Stimulated activated CD8-positive, alpha-beta memory T cell treated with anti-CD3 and anti-CD28 coated beads, Interleukin-15, amount 100 ng/mL, for 1 hour (primary cell): ENCODE measurements at regions not wholly inside any gene's neighbourhood (a gene's known extent, or its start where the extent isn't known, plus 50 kb on each side); places are given as distances from the start of the nearest gene placed in this dataset.

ENCODE experiments used
- DNase-seq: peaks from one replicate; pipeline ENCODE4 v3.0.0-alpha.2; 2020; ENCODE audit warnings: low read depth

DNA sequence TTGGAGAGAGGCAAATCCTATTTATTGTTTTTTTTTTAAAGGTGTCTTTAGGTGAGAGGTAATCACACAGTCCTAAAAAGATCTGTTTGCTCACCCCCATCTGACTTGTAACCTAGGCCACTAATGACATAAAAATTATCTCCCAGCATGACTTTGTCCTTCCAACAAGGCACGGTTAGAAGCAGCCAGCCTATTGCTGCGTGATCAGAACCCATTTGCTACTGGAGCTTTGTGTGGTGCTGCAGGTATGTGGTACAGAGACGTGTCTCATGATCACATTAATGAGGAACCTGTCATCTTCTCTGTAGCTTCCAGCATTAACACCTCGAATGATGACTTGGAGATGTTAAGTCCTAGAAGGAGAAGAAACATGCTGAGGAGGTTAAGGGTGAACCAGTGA is 555.8 kb upstream of the TLE4 start:
- DNase-seq: no peak

DNA sequence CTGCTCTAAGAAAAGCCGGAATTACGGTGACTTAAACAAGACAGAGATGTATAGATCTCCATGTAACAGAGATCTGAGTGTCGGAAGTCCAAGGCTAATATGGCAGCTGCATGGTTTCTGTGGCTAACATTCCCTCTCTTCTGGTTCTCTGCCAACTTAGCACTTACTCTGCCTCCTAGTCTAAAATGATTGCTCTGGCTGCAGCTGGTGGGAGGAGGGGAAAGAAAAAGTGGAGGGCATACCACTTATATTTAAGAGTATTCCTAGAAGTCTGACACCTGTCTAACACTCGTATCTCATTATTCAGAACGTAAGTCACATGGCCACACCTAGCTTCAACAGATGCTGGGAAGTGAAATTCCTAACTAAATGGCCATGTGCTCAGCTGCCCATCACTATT is 551.5 kb upstream of the TLE4 start:
- DNase-seq: no peak

DNA sequence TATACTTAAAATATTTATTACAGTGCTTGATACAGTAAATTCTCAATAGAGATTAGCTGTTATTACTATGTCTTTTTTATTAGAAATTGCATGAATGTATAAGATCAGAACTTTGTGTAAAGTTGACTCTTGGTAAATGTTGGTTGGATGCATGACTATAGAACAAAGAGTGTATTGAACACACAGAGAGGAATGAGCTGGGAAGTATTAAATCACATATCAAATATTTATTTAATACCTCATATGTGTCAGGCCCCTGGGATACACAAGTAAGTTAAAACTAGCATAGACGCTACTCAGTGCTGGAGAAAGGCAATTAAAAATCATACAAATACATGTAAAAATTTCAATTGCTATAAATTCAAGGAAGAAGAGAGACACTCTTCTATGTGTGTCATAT is 550.7 kb upstream of the TLE4 start:
- no peak for DNase-seq

DNA sequence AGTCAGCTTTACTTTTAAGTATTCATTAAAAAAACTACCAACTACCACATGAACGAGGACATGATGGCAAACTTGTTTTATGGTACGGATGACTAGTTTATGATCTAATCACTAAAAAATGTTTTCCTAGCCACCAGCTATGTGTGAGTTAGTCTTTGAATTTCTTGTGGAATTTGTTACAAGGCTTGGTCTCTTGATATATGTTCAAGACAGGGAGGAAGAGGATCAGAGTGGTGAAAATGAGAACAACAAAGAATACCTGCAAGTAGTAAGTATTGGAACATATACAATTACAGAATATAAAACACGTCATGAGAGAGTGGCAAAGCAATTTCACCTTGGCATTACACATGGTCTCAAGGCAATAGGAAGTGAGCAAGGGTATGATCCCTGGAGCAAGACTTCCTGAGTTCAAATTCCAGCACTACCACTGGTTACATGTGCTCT is 548.6 kb upstream of the TLE4 start:
- no peak for DNase-seq

DNA sequence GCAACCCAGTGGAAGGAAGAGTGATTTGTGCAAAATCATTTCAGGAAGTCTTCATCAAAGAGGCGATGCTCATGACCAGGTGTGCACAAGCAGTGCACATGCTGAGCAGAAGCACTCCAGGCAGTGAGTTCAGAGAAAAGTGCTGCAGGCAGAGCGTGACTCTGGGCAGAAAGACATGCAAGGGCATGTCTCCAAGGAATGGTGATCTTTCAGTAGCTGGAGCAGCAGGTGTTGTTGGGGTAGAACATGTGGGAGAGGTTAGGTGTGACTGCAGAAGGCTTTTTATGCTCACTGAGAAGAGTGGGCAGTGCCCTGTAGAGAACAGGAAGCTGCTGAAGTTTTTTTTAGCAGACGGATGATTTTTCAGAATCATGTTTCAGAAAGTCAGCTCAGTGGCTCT is 545.4 kb upstream of the TLE4 start:
- DNase-seq: no peak

DNA sequence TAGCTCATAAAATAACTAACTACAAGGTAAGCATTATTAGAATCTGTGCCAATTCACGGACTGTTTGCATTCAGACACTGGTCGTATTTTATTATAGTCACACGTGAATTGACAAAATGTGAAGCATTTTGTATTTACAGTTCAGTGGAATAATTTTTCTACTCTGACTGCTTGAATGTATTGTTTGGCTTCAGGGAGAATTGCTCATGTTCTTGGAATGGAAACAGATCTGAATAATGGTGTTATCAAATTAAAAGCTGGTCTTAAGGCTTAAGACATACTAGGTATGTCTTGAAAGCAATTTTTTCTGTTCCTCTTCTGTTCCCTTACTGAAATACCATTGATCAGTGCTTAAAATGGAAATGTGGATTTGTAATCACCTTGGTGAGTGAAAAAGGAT is 543.7 kb upstream of the TLE4 start:
- no peak for DNase-seq

DNA sequence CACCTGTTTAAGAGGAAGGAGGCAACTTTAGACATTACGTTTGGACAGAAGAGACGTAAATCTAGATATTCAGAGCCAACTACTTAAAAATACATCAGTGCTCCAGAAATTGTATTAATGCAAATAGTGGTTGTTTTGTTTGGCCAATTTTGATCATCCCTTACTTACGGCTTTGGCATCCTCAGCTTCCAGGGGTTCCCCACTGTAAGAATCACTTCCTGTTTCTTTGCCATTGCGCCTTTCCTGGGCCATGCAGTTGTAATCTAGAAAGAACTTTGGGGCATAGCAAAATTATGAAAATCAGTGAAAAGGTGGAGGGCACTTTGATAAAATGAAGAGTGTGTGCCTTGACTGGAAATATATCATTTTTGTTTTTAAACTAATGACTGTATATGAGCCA is 537.2 kb upstream of the TLE4 start:
- no peak for DNase-seq

DNA sequence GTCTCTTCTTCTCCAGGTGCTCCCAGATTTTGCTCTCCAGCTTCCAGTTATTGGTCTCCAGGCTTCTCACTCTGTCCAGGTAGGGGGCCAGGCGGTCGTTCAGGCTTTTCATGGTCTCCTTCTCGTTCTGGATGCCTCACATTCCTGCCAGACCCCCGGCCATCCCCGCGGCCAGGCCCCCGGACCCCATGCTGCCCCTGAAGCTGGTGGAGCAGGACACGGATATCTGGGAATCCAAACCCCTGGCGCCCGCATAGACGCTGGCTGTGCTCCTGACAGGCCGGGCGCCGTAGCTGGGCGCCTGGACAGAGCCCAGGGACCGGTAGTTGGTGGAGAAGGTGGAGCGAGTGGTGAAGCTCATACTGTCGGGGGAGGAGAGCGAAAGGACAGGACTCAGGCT is 534.4 kb upstream of the TLE4 start:
- no peak for DNase-seq

DNA sequence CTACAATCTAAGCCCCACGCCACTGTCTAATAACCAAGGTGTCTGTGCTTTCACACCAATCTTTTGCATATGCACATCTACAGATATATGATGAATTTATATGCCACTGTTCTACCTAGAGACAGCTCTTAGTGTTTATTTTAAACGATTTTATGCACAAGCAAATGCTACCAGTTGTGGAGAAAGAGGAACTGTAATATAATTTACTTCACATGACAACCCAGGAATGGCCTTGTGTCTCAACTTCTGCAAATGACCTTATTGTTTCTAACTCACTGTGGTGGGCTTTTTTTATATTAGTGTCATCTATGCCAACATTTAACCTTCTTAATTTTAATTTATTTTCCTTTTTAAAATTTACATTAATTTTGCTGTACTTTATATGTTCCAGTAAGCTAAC is 531.1 kb upstream of the TLE4 start:
- no peak for DNase-seq

DNA sequence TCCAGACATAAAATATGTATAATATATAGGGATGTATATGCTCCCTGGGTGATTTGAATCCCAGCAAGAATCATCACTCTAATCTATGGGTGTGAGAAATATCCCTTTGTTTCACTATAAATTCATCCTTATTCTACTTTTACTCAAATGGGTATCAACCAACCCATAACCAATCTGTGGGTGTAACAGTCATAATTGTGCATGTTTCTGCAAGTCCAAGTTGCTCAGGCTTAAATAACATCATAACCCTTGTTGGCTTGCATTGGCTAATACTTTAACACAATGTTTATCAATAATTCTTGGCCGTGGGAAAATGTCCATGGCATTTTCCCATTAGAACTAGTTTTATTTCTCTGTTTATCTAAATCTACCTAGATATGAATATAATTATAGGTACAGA is 530.5 kb upstream of the TLE4 start:
- no peak for DNase-seq

DNA sequence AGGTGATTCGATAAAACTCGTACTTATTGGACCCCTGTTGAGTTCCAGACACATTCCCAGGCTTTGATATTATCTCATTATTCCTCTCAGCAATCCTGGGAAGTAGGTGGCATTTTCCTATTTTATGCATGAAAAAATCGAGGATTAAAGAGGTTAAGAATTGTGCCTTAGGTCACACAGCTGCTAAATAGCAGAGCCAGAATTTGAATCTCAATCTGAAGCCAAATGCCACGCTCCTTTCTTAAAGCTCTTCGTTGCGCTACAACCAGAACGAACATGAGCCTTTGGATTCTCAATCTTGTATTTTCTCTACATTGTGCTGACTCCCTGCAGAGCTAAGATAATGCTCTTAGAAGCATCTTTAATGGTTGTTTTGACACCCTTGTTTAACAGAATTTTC is 527.8 kb upstream of the TLE4 start:
- DNase-seq: no peak

DNA sequence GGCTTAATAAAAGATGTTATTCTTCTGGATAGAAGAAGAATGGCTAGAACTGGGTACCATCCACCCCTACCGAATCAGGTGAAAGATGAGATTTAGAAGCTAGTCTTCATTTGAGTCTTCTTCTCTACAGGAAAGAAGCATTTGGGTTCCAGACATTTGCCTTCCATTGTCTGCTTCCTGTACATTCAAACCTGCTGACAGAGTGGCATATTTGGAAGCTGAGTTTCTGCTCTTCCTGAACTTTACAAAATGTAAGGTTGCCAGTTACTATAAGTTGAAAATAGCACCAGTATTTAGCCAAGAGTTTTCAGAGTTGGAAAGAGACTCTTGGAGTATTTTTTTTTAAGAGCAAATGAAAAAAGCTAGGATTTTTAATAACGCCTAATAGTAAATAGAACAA is 525.4 kb upstream of the TLE4 start:
- no peak for DNase-seq

DNA sequence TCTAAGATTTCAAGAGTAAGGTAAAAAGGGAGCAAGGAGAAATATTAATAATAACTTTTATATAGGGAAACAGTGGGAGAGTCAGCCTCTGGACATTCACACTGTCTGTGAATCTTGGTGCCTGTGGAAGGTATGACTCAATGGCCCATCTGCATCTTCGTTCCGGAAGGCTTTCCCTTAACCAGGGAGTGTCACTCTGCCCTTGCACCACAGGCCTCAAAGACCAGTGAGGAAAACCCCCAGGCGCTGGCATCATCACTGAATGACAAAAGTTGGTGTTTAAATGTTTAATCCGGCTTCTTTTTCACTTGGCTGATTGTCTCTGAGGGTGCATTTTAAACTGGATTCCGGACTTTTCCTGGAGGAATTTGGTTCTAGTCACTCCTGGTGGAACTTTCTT is 522.4 kb upstream of the TLE4 start:
- no peak for DNase-seq

DNA sequence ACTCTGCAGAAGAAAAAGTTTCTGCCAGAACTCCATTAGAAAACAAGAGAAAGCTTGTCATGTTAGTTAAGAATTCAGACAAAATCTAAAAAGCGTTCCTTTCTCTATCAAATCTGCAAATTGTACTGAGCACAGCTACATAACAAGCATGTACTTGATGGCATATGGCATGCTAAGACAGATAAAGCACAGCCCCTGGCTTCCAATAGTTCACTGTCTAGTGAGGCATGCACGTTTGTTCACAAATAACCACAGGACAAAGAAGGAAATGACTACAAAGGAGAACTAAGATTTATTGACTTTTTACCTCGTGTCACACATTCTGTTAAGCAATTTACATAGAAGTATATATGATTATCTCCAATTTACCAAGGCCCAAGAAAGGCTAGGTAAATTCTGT is 518.2 kb upstream of the TLE4 start:
- DNase-seq: no peak

DNA sequence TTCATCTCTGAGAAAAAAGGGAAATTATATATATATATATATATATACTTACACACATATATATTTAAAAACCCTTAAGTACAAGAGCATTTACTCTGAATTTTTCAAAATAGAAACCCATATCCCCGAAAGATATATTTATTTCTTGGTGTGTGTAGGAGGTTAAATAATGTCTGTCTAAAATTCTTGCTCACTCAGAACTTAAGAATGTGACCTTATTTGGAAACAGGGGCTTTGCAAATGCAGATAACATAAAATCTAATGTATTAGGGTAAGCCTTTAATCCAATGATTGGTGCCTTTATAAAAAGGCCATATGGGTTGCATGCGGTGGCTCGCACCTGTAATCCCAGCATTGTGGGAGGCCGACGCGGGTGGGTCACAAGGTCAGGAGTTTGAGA is 517.3 kb upstream of the TLE4 start:
- DNase-seq: no peak

DNA sequence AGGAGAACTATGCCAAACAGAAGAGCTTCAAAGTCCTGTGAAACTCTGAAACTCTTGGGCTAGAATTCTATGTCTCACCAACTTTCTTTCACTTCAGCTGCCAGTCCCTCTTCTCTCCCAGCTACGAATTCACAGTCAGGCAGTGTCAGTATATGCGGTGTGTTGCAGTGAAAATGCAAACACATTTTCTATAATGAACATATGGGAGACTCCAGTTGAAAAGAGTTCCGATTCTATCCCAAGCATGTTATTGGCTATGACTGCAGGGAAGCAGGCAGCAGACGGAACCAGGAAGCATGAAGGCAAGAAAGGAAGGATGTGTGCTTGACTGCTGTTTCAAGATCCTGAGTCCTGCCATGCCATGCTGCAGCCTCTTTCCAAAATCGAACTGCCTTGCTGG is 515.7 kb upstream of the TLE4 start:
- DNase-seq: no peak

DNA sequence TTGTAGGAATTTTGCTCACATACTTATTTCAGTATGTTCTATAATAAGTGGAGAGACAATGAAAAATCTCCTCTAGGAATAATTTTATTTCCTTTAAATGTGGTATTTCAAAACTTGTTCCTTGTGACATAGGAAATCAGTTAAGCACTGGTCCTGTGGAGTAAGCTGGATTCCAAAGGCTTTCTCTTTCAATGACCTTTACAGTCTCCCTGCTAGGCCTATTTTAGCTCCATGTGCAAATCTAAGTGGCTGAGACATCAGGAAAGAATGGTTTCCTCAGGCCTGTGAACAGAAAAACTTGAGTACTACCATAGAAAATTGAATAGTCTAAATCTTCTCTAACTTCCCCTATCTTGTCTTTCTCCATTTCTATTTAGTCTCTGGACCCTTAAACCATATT is 514.2 kb upstream of the TLE4 start:
- DNase-seq: no peak

DNA sequence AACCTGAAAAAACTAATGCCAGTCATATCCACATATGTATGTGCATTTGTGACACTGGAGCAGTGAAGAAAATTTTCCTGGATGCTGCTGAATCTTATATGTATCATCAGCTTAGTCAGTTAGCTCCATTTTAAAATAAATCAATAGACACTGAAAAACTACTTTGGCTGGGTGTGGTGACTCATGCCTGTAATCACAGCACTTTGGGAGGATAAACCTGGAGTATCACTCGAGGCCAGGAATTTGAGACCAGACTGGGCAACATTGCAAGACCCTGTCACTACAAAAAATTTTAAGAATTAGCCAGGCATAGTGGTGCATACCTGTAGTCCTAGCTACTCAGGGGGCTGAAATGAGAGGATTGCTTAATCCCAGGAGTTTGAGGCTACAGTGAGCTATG is 511.0 kb upstream of the TLE4 start:
- DNase-seq: no peak

DNA sequence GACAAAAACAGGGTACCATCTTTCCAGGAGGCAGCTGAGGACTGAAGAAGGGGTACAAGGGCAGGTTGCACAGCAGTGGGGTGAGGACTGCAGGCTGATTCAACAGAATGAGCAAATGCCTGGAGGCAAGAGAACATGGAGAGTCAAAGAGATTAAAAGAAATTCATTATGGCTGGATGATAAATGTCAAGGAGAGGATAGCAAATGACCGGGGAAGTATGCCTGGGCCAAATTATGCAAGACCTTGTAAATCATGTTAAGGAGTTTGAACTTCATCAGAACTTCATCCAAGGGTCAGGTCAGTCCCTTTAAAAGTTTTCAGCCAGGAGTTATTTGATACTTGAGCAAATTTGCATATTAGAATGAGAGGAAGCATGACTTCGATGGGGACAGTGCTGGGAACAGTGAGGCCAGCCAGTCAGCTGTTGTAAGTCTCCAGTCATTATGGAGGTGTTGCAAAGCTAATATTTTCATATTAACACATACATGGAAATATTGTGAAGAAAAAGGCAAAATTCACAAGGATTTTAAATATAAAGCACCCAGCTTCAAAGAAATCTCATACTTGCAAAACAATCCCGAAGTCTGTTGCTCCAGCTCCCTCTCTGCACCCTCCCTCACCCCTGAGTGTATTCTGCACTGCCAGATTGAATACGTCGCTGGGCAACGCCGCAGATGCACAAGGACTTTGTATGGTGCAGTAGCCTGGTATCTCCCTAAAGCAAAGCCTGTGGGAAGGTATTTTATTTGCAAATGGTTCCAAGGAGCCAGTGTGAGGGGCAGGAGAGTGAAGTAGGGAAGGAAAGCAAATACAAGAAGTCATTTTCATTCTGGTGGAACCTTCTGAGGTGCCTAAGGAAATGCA is 509.8 kb upstream of the TLE4 start:
- DNase-seq: no peak

DNA sequence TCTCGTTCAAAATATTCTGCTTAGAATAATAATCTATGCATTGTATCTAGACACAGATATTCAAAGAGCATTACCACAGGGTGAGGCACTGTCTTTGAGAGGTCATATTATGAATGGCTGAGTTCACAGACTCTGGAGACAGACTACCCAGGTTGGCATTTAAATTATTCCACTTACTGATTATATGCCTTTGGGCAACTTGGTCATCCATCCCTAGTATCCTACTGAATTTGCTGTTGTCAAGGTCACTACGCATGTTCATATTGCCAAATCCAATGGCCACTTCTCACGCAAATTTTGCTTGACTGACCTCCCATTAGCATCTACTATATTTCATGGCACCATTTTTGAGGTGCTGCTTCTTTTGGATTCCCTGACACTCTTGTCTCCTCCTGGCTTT is 498.6 kb upstream of the TLE4 start:
- no peak for DNase-seq

DNA sequence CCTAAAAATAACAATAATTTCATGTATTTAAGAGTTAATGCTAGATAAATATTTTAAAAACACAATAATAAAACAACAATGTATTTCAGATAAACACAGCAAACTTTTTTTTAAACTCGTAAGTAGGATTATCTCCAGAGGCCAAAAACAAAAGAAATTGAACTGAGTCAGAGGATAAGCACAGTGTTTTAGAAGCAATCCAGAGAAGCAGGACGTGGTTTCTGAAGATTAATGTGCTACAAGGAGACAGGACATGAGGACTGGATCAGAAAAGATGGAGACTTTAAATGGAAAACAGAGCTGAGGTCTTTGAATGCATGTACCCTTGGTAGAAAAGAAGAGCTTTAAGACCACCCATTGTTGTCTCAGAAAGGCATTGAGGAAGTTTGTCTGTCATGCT is 491.2 kb upstream of the TLE4 start:
- no peak for DNase-seq

DNA sequence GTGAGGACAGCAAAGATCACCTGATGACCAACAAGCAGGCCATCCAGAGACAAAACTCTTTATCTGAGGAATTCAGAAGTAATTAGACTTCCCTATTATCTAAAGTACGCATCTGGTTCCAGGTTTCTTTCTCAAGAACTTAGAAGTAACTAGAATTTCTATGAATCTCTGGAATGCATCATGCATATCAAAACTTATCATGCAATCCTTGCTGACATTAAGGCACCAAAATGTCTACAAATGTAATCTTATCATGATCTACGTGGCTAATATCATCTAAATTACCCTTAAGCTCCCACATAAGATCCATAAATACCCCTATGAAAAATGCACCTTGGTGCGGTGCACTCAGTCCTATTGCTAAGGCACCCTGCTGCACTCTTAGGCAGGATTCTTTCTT is 488.1 kb upstream of the TLE4 start:
- no peak for DNase-seq

DNA sequence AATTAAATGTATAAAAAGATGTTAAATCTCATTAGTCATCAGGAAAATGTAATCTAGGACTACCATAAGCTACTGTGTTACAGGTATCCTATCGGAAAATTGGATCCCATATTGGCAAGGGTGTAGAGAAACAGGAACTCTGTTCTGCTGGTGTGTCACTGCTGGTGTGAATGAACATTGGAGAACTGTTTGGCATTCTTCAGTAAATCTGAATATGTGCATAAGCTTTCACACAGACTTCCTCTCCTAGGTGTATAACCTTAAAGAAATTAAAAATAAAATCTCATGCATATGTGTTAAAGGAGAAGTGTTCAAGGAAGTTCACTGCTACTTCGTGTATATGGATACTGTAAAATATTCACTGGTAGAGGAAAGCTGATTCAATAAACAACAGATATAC is 484.6 kb upstream of the TLE4 start:
- DNase-seq: no peak

DNA sequence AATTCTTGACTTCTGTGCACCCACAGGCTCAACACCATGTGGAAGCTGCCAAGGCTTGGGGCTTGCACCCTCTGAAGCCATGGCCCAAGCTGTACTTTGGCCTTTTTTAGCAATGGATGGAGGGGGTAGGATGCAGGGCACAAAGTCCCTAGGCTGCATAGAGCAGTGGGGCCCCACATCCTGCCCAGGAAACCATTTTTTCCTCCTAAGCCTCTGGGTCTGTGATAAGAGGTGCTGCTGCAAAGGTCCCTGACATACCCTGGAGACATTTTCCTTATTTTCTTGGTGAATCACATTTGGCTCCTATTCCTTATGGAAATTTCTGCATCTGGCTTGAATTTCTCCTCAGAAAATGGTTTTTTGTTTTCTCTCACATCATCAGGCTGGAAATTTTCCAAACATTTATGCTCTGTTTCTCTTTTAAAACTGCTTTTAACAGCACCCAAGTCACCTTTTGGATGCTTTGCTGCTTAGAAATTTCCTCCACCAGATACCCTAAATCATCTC is 482.7 kb upstream of the TLE4 start:
- no peak for DNase-seq
